HG03442 (cell line): ENCODE measurements at regions not wholly inside any gene's neighbourhood (a gene's known extent, or its start where the extent isn't known, plus 50 kb on each side); places are given as distances from the start of the nearest gene placed in this dataset.
"Not testable (repeated sequence)": the region's sequence is repeated elsewhere in the genome, so short reads cannot be mapped to it uniquely, and the experiment has no call there.

Experiments used
- ATAC-seq: cut with Tn5 transposase; IDR thresholded peaks from one replicate; pipeline ENCODE4 v1.9.1; 2021; ENCODE audit warnings: mild to moderate bottlenecking, moderate library complexity; ENCODE audit not compliant: unreplicated experiment

DNA sequence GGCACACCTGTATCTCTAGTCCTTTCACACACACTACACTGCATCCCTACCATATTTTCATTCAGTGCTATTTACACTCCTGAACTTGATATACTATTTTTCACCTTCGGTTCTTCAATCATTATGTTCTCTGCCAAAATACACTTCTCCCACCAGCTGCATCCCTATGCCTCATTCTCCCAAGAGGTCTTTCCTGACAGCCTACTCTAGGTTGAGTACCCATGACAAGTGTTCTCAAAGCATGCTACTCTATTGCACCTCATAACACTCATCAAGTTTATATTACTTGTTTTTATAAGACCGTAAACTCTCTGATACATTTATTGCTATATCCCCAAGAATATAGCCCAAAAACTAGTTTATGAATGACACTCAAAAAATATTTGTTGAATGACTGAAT is 549.5 kb downstream of the PYDC2 start:
- no peak for ATAC-seq

GRCh38 chr3:192011137-192011536 is 550.2 kb downstream of the PYDC2 start:
- no peak for ATAC-seq

GRCh38 chr3:192013110-192013509 is 552.1 kb downstream of the PYDC2 start:
- ATAC-seq, result no peak

DNA sequence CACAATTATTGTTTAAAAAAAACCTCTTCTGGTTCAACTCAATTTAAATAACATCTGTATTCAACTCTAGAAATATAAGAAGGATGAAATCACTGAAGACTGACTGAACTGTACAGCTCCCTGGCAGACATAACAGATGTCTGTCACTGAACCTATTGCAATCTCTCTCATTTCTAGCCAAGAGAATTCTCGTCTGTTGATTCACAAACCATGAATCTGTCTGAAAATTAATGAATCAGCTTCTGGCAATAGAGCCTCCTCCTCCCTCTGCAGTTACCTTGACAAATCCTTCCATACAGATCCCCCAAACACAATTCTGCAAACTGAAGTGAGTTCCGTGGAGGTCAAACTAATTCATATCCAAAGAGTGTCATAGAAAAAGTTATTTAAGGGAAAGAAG is 561.4 kb downstream of the PYDC2 start:
- ATAC-seq, result no peak

DNA sequence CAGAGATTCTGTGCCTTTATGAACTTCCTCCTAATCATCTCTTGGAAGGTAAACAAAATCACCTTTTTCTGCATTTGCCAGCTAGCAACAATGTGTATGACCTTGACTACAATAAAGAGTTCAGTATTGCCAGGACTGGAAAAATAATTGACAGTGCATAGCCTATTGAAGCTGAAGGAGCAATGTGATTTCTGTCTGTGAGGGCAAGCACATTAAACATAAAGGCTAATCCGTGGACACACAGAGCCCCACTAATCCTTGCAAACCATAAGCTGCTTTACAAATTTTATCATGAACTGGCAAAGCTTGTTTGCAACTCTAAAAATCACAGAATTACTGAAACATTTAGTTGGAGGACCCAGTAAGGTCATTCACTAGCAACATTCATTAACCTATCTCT is 563.8 kb downstream of the PYDC2 start:
- ATAC-seq, result no peak

- ATAC-seq, result no peak
These were observed 565.7 kb downstream of the PYDC2 start for GRCh38 chr3:192026661-192027060.

DNA sequence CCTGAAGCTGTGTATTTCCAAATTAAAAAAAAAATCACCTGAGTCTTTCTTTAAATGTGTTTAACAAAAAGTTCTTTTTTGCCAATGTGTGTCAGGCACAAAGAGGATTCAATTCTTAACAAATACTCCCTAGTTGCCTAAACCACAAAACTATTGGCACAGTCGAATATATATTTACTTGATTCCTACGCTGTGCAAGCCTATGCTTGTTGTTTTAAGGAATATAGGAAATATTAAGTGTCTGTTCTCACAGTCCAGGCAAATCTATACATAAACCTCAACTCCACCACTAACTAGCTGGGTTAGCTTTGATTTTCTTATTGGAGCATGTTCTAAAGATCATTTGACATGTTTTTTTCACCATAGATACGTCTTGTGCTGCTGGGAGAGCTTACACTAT is 571.0 kb downstream of the PYDC2 start:
- ATAC-seq, result no peak

GRCh38 chr3:192033246-192033645 is 572.3 kb downstream of the PYDC2 start:
- ATAC-seq, result no peak

DNA sequence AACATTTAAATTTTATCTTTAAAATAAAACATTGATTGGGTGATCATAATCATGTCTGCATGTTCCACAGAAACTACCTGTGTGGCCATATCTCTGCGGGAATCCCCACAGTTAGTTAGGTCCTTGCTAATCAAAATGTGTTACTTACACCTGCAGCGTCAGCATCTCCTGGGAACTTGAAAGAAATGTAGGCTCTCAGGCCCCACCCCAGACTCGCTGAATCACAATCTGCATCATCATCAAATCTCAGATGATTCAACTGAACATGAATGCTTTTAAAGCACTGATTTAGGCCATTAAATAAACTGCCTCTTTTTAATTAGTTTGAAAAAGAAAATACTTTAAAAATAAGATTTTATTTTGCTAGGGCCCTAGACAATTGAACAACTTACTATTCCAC is 577.8 kb downstream of the PYDC2 start:
- ATAC-seq, result no peak

GRCh38 chr3:192039593-192039992 is 578.6 kb downstream of the PYDC2 start:
- peak; percentile 46 for ATAC-seq

DNA sequence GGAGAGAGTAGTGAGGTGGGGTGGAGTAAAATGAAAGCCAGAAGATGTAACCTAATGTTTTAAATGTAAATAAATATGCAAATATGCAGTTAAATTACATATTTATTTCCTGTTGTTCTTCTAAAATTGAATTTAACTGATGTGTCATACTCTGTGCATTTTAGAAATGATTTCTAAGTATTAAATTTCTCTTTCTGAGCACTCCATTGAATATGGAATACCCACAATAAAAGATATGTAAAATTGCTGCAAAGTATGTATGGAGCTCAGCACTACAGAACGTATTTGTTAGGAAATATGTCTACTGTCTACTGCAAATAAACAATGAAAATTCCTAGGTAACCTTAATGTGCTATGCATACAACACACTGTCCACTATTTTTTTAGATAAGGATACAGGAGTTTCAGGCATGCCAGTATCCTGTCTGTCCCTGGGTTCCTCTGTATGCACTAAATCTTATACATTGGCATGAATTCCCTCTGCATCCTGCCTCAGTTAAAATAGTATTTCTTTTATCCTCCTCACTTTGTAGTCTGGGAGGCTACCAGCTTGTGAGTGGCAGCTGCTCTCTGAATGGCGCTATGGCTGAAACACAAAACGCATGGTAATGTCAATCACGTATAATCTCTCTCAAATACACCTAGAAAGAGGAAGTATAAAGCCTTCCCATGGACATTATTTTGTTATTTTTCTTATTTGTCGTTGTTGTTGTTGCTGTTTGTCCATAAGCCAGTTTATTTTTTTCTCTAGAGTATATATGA is 579.5 kb downstream of the PYDC2 start:
- no peak for ATAC-seq

GRCh38 chr3:192042116-192042515 is 581.2 kb downstream of the PYDC2 start:
- peak; percentile 94 for ATAC-seq

GRCh38 chr3:192054881-192055280 is 593.9 kb downstream of the PYDC2 start:
- no peak for ATAC-seq

- ATAC-seq, result no peak
These were observed 595.0 kb downstream of the PYDC2 start for GRCh38 chr3:192055946-192056345.

DNA sequence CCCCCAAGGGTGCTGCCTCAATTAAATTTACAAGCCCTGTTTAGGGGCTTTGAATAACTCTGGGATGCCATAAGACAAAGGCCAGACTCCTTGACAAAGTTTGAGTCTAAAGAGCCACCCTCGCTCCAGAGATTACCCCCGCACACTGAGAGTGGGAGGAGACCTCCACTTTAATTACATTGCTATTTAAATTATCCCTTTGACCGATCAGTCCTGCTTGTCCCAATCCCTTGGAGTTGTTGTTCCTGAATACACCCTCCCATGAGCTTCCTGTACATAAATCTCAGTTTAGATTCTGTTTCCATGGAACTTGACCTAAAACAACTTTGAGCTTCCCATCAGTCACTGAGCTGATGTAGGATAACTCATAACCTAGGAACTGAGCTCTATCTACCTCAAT is 596.3 kb downstream of the PYDC2 start:
- no peak for ATAC-seq

DNA sequence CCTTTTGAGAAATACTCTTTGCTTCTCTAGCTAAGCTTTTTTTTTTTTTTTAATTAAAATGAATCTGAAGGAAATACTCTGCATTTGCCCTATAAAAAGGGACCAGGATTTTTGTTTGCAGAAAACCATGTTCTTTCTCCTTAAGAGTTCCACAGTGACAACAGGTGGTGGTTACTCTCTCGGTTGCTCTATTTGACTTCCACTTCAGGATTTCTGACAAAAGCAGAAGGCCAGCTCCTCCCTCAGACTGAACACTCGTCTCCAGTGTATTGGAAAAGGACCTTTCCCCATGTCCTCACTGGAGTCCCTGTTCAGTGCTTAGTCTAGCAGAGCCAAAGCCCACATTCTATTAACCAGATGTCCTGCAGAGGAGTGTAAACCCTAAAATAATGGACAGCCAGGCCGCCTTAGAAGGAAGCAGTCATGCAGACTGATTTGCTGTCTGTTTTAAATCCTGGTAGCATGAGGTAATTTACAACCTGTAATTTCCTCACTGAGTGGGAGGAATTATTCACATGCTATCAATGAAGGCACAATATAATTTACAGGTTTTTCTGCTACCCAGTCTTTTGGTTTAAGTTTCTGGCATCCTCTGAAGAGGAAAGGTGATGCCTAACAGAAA is 599.3 kb downstream of the PYDC2 start:
- no peak for ATAC-seq

GRCh38 chr3:192061426-192061825 is 600.5 kb downstream of the PYDC2 start:
- ATAC-seq, result no peak

- ATAC-seq, result no peak
These were observed 601.2 kb downstream of the PYDC2 start for GRCh38 chr3:192062186-192062585.

DNA sequence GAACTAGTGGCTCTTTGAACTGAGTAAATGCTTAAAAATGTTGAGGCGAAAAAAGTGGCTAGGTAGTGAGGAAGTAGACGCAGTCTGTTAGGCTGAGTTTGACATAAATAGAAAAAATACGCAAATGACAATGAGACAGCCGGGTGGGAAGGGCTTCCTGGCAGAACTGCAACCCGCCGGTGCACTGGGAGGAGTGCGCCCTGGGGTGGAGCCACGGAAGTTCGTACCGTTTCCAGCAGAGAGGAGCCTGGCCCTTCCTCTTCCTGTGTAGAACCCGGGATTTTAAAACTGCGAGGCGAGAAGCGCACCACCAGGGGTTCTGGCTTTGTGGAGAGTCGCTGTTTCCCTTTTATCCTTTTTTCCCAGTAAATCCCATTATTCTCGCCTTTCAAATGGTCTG is 602.6 kb downstream of the PYDC2 start:
- peak; percentile 66 for ATAC-seq

GRCh38 chr3:192064959-192065358 is 604.0 kb downstream of the PYDC2 start:
- ATAC-seq, result no peak

DNA sequence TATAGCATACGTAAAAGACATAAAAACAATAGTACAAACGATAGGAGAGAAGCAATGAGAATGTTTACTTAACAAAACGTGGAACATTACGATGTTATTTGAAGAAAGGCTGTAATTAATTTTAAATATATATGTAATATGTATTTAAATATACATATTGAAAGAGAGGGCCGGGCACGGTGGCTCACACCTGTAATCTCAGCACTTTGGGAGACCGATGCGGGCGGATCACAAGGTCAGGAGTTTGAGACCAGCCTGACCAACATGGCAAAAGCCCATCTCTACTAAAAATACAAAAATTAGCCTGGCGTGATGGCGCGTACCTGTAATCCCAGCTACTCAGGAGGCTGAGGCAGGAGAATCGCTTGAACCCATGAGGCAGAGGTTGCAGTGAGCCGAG is 605.3 kb downstream of the PYDC2 start:
- ATAC-seq, result not testable (repeated sequence)

- ATAC-seq, result peak; percentile 79
These were observed 607.7 kb downstream of the PYDC2 start for GRCh38 chr3:192068464-192069254.
